Left hindlimb (tissue), 1 donor: ENCODE measurements at regions not wholly inside any gene's neighbourhood (a gene's known extent, or its start where the extent isn't known, plus 50 kb on each side); places are given as distances from the start of the nearest gene placed in this dataset.

Source experiments
- DNase-seq: peaks from one replicate; pipeline ENCODE4 v3.0.0-alpha.2; 2018

GRCh38 chr11:128407962-128408361, 179.4 kb downstream of the ETS1 start:
- DNase-seq: no peak

GRCh38 chr11:128405714-128406662, 181.4 kb downstream of the ETS1 start:
- DNase-seq: no peak

DNA sequence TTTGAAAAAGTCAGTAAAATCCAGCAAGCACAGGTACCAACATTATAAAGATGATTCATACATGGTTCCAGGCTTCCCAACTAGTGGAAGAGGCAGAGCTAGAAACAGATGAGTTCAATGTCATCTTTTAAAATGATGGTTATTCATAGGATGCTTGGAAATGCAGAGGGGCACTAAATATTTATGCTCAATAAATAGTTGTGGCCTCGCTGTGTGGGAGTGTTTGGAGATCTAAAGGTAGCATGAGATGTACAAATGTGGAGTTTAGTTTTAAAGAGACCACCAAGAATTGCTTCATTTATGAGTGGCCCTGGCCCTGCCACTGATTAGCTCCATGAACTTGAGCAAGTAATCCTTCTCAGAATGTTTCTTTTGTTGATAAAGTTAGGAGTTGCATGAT, 182.2 kb downstream of the ETS1 start:
- DNase-seq: no peak

DNA sequence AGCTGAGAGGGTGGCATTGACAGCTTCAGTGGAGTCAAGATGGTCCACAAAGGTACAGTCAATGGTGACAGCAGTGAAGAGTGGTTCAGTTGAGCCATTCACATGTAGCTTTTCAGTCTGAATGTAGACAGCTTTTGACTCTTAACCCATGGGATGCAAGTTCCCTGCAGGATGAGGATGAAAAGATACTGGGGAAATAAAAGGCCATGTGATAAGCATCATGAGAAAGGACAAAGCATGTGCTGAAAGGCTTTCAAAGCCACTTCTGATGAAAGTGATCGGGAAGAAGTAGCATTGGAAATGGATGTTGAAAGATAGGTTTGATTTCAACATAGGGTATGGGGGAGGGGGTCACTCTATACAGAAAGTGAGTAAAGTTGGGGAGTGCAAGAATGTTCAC, 182.9 kb downstream of the ETS1 start:
- DNase-seq: no peak

DNA sequence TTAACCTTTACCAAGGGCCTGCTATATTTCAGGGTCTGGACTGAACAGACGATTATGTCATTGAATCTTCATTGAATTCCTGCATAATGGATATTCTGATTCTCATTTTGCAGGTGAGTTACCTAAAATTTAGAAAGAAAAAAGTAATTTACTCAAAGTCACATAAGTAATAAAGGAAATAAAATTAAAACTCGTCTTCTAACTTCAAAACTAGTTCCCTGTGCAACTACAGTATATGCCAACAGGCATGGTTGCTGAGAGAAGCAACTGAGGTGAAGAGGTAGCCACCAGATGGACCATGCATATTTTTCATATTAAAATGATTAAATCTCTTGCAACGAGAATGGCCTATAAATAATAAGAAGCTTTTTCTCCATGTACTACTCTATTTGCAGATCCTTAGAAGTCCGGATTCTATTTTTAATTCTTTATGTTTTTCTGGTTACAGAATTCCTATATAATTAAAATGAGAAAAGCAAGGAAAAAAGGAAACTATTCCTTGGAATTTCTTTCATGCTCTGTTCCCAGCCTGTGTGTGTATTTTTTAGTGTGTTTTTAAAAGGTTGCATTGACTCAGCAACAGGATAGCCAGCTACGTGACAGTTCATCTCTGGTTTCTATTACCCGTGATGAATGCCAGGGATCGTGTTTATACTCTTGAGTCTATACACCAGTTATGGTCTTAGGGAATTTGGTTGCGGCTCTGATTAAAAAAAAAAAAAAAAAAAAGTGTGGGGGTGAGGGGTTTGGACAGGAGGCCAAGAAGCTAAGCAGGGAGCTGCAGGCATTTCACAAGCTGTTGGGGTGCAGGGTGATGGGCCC, 186.8 kb downstream of the ETS1 start:
- no peak for DNase-seq

GRCh38 chr11:128399251-128400121, 187.9 kb downstream of the ETS1 start:
- DNase-seq: no peak

DNA sequence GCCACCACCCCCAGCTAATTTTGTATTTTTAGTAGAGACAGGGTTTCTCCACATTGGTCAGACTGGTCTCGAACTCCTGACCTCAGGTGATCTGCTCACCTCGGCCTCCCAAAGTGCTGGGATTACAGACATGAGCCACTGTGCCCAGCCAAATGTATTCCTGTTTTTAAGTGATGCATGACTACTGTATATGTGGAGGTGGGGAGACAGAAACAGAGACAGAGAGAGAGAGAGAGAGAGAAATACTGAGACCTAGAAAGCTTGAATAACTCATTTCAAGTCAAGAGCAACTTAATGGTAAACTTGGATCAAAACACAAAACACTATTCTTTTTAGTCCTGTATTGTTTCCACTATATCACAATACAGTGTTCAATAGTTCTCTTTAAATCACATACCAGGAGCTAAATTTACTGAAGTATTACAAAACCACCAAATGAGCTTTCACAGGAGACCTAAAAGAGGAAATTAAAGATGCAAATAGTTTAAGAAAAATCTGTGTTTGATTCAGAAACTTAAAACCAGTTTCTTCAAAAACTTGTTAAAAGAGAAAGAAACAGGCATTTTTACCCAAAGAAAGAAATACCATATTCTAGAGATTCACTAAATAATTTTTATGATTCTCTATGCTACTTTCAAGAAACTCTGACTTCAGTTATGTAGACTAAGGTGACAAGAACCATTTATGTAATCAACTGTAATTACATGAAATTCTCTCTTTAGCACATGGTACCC, 188.7 kb downstream of the ETS1 start:
- no peak for DNase-seq

- DNase-seq: no peak
Observed at GRCh38 chr11:128397362-128397761, 190.0 kb downstream of the ETS1 start.

- DNase-seq: peak; percentile 62
Observed at GRCh38 chr11:128394431-128395089, 192.8 kb downstream of the ETS1 start.

- no peak for DNase-seq
Observed at GRCh38 chr11:128392259-128392658, 195.1 kb downstream of the ETS1 start.

- DNase-seq: no peak
Observed at GRCh38 chr11:128391811-128392210, 195.5 kb downstream of the ETS1 start.

DNA sequence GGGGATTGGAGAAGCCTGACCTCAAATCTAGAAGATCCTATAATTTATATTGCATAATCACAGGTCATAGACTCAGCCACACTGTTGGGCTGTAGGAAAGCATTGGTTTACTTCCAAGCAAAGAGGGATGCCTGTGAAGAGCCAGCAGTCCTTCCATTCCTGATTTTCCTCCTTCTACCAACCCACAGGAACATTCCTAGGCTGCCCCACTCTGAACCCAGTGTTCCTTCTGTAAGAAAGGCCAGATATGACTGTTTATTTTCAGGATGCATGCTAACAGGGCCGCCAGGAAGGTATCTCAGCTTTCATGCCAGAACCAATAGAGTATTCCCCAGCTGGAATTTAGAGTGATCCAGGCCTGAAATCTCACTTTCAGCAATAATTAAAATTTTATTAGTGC, 197.1 kb downstream of the ETS1 start:
- no peak for DNase-seq

- DNase-seq: no peak
Observed at GRCh38 chr11:128389461-128389976, 197.8 kb downstream of the ETS1 start.

- DNase-seq: no peak
Observed at GRCh38 chr11:128388206-128388815, 199.0 kb downstream of the ETS1 start.

GRCh38 chr11:128379587-128380580, 207.5 kb downstream of the ETS1 start:
- DNase-seq: no peak

GRCh38 chr11:128375961-128376360, 211.4 kb downstream of the ETS1 start:
- no peak for DNase-seq

DNA sequence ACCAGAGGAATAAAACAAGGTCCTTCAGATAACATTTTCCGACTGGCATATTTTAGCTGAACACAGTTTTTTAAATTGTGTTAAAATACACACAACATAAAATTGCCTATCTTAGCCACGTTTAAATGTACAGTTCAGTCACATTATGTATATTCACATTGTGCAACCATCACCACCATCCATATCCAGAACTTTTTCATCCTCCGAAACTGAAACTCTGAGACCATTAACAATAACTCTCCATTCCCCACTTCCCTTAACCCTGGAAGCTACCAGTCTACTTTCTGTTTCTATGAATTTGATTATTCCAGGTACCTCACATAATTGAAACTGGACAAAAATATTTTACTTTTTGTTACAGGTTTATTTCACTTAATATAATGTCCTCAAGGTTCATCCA, 213.3 kb downstream of the ETS1 start:
- DNase-seq: no peak

DNA sequence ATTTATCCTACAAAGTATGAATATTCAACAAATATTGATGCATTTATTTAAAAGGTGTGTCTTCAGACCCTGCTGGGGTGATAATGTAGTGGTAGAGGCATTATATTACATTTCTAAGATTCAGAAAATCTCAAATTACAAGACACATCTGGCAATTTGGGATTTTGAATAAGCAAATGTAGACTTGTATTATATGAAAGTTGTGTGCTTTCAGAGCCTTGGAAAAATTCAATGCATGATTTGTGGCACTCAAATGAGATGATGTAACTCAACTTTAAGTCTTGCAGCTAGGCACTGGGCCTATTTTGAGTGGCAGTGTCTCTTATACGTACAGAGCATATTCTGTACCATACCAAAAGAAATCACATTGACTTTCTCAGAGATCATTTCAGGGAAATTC, 214.4 kb downstream of the ETS1 start:
- DNase-seq: no peak

DNA sequence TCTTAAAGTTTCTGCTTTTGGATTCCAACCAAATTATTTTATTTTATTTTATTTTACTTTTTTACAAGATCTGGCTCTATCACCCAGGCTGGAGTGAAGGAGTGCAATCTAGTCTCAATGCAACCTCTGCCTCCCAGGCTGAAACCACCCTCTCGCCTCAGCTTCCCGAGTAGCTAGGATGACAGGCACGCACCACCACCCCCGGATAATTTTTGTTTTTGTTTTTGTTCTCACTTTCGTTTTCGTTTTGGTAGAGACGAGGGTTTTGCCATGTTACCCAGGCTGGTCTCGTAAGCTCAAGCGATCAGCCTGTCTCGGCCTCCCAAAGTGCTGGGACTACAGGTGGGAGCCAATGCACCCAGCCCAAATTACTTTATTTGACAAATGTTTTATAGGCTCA, 219.8 kb downstream of the ETS1 start:
- no peak for DNase-seq

GRCh38 chr11:128365044-128365443, 222.3 kb downstream of the ETS1 start:
- DNase-seq: no peak
